ENCODE measurements at regions not wholly inside any gene's neighbourhood (a gene's known extent, or its start where the extent isn't known, plus 50 kb on each side); places are given as distances from the start of the nearest gene placed in this dataset.

DNA sequence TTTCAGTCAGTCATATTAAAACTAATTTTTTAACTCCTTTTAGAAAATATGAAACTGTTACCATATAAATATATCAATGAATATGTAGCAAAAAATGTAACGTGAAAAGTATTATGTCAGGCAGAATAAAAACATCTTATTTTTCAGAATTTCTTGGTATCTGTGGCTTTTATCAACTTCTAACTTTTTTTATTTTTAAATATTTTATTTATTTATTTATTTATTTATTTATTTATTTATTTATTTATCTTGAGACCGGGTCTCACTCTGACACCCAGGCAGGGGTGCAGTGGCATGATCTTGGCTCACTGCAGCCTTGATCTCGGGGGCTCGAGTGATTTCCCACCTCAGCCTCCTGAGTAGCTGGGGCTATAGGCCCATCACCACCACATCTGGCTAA is 87.6 kb downstream of the C21orf91 start:
- TF ChIP-seq, protein P1, sequence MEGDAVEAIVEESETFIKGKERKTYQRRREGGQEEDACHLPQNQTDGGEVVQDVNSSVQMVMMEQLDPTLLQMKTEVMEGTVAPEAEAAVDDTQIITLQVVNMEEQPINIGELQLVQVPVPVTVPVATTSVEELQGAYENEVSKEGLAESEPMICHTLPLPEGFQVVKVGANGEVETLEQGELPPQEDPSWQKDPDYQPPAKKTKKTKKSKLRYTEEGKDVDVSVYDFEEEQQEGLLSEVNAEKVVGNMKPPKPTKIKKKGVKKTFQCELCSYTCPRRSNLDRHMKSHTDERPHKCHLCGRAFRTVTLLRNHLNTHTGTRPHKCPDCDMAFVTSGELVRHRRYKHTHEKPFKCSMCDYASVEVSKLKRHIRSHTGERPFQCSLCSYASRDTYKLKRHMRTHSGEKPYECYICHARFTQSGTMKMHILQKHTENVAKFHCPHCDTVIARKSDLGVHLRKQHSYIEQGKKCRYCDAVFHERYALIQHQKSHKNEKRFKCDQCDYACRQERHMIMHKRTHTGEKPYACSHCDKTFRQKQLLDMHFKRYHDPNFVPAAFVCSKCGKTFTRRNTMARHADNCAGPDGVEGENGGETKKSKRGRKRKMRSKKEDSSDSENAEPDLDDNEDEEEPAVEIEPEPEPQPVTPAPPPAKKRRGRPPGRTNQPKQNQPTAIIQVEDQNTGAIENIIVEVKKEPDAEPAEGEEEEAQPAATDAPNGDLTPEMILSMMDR (IDR thresholded peaks at IDR 0.05; ENCODE audit: low read depth, low read length), result no peak
- TF ChIP-seq, protein P2, sequence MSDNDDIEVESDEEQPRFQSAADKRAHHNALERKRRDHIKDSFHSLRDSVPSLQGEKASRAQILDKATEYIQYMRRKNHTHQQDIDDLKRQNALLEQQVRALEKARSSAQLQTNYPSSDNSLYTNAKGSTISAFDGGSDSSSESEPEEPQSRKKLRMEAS (IDR thresholded peaks at IDR 0.05; ENCODE audit: low read depth, low read length), result no peak
